ENCODE measurements at regions not wholly inside any gene's neighbourhood (a gene's known extent, or its start where the extent isn't known, plus 50 kb on each side); places are given as distances from the start of the nearest gene placed in this dataset.

GRCh38 chr10:125547010-125547650 is 135.8 kb downstream of the TEX36 start:
- TF ChIP-seq, protein P1, sequence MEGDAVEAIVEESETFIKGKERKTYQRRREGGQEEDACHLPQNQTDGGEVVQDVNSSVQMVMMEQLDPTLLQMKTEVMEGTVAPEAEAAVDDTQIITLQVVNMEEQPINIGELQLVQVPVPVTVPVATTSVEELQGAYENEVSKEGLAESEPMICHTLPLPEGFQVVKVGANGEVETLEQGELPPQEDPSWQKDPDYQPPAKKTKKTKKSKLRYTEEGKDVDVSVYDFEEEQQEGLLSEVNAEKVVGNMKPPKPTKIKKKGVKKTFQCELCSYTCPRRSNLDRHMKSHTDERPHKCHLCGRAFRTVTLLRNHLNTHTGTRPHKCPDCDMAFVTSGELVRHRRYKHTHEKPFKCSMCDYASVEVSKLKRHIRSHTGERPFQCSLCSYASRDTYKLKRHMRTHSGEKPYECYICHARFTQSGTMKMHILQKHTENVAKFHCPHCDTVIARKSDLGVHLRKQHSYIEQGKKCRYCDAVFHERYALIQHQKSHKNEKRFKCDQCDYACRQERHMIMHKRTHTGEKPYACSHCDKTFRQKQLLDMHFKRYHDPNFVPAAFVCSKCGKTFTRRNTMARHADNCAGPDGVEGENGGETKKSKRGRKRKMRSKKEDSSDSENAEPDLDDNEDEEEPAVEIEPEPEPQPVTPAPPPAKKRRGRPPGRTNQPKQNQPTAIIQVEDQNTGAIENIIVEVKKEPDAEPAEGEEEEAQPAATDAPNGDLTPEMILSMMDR (IDR thresholded peaks at IDR 0.05 in 2 of 3, conservative IDR thresholded peaks at IDR 0.05 in 1 of 3; ENCODE audit: borderline replicate concordance in 1 of 3, insufficient read depth in 1 of 3, low read depth in 2 of 3, low read length in 2 of 3), result no peak
- TF ChIP-seq ZNF274 (IDR thresholded peaks at IDR 0.05; ENCODE audit: low read depth, low read length) (no peak), SP1 (IDR thresholded peaks at IDR 0.05; ENCODE audit: low read depth) (no peak), ZFX (IDR thresholded peaks at IDR 0.05) (no peak), POLR2A (IDR thresholded peaks at IDR 0.05; ENCODE audit: borderline replicate concordance, extremely low read depth, insufficient read depth, insufficient read length) (no peak), JUND (IDR thresholded peaks at IDR 0.05) (no peak), EZH2 (IDR thresholded peaks at IDR 0.05) (no peak)
- TF ChIP-seq, protein P2, sequence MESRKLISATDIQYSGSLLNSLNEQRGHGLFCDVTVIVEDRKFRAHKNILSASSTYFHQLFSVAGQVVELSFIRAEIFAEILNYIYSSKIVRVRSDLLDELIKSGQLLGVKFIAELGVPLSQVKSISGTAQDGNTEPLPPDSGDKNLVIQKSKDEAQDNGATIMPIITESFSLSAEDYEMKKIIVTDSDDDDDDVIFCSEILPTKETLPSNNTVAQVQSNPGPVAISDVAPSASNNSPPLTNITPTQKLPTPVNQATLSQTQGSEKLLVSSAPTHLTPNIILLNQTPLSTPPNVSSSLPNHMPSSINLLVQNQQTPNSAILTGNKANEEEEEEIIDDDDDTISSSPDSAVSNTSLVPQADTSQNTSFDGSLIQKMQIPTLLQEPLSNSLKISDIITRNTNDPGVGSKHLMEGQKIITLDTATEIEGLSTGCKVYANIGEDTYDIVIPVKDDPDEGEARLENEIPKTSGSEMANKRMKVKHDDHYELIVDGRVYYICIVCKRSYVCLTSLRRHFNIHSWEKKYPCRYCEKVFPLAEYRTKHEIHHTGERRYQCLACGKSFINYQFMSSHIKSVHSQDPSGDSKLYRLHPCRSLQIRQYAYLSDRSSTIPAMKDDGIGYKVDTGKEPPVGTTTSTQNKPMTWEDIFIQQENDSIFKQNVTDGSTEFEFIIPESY (IDR thresholded peaks at IDR 0.05; ENCODE audit: extremely low read depth, insufficient replicate concordance, low read length), result no peak

Measured in HCT116 (cell line).